Ishikawa (cell line): ENCODE measurements at regions not wholly inside any gene's neighbourhood (a gene's known extent, or its start where the extent isn't known, plus 50 kb on each side); places are given as distances from the start of the nearest gene placed in this dataset.

Experiments used
- CEBPB ChIP-seq: IDR thresholded peaks from 2 replicates; pipeline ENCODE4 v1.6.1; 2012
- CREB1 ChIP-seq: IDR thresholded peaks from 2 replicates; pipeline ENCODE4 v1.6.1; 2012; ENCODE audit warnings: low read depth
- EGR1 ChIP-seq: IDR thresholded peaks from 2 replicates; pipeline ENCODE4 v1.6.1; 2012
- EP300 ChIP-seq: IDR thresholded peaks from 2 replicates; pipeline ENCODE4 v1.6.1; 2012; ENCODE audit warnings: borderline replicate concordance
- FOXM1 ChIP-seq: IDR thresholded peaks from 2 replicates; pipeline ENCODE4 v1.6.1; 2012; ENCODE audit warnings: low read depth, borderline replicate concordance
- NFIC ChIP-seq: IDR thresholded peaks from 2 replicates; pipeline ENCODE4 v1.6.1; 2012
- RAD21 ChIP-seq: IDR thresholded peaks from 2 replicates; pipeline ENCODE4 v1.6.1; 2012; ENCODE audit warnings: low read depth
- TAF1 ChIP-seq: IDR thresholded peaks from 2 replicates; pipeline ENCODE4 v1.6.1; 2012; ENCODE audit warnings: low read depth, mild to moderate bottlenecking
- TCF12 ChIP-seq: IDR thresholded peaks from 2 replicates; pipeline ENCODE4 v1.6.1; 2012; ENCODE audit warnings: low read depth
- TEAD4 ChIP-seq: IDR thresholded peaks from 2 replicates; pipeline ENCODE4 v1.6.1; 2012
- YY1 ChIP-seq: IDR thresholded peaks from 2 replicates; pipeline ENCODE4 v1.6.1; 2012; ENCODE audit warnings: low read depth
- ZBTB7A ChIP-seq: IDR thresholded peaks from 2 replicates; pipeline ENCODE4 v1.6.1; 2012; ENCODE audit warnings: low read depth
- TF ChIP-seq, protein P1 (sequence below): IDR thresholded peaks from 2 replicates; pipeline ENCODE4 v1.6.1; 2012; ENCODE audit warnings: low read depth, mild to moderate bottlenecking
- TF ChIP-seq, protein P2 (sequence below): IDR thresholded peaks from 2 replicates; pipeline ENCODE4 v1.6.1; 2012
- TF ChIP-seq, protein P3 (sequence below): IDR thresholded peaks from 2 replicates; pipeline ENCODE4 v1.6.1; 2012

DNA sequence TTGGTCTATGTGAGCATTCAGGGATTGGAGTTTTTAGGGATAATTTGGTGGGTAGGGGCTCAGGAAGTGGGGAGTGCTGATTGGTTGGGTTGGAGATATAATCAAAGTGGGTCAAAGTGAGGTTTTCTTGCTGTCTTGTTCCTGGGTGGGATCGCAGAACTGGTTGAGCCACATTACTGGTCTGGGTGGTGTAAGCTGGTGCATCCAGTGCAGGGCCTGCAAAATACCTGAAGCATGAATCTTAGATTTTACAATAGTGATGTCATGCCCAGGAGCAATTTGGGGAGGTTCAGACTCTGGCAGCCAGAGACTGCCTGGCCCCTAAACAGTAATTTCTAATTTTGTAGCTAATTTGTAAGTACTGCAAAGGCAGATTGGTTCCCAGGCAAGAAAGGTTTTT is 665.6 kb upstream of the PRKX start:
- TF ChIP-seq FOXM1, result no peak
- TF ChIP-seq CEBPB, result no peak

- TF ChIP-seq EGR1 (no peak), YY1 (no peak), CREB1 (no peak), ZBTB7A (no peak), CEBPB (no peak), NFIC (no peak), EP300 (no peak), TCF12 (no peak)
- TF ChIP-seq, protein P1, sequence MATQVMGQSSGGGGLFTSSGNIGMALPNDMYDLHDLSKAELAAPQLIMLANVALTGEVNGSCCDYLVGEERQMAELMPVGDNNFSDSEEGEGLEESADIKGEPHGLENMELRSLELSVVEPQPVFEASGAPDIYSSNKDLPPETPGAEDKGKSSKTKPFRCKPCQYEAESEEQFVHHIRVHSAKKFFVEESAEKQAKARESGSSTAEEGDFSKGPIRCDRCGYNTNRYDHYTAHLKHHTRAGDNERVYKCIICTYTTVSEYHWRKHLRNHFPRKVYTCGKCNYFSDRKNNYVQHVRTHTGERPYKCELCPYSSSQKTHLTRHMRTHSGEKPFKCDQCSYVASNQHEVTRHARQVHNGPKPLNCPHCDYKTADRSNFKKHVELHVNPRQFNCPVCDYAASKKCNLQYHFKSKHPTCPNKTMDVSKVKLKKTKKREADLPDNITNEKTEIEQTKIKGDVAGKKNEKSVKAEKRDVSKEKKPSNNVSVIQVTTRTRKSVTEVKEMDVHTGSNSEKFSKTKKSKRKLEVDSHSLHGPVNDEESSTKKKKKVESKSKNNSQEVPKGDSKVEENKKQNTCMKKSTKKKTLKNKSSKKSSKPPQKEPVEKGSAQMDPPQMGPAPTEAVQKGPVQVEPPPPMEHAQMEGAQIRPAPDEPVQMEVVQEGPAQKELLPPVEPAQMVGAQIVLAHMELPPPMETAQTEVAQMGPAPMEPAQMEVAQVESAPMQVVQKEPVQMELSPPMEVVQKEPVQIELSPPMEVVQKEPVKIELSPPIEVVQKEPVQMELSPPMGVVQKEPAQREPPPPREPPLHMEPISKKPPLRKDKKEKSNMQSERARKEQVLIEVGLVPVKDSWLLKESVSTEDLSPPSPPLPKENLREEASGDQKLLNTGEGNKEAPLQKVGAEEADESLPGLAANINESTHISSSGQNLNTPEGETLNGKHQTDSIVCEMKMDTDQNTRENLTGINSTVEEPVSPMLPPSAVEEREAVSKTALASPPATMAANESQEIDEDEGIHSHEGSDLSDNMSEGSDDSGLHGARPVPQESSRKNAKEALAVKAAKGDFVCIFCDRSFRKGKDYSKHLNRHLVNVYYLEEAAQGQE, result no peak
- TF ChIP-seq, protein P2, sequence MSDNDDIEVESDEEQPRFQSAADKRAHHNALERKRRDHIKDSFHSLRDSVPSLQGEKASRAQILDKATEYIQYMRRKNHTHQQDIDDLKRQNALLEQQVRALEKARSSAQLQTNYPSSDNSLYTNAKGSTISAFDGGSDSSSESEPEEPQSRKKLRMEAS, result no peak
- TF ChIP-seq, protein P3, sequence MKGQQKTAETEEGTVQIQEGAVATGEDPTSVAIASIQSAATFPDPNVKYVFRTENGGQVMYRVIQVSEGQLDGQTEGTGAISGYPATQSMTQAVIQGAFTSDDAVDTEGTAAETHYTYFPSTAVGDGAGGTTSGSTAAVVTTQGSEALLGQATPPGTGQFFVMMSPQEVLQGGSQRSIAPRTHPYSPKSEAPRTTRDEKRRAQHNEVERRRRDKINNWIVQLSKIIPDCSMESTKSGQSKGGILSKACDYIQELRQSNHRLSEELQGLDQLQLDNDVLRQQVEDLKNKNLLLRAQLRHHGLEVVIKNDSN, result no peak
Measured at GRCh38 chrX:4373791-4374190, 660.3 kb upstream of the PRKX start.

- TF ChIP-seq ZBTB7A (no peak), RAD21 (no peak), CREB1 (no peak), NFIC (no peak)
Measured at GRCh38 chrX:4358577-4358976, 645.1 kb upstream of the PRKX start.

- TF ChIP-seq ZBTB7A (no peak), RAD21 (no peak), TAF1 (no peak), TEAD4 (no peak), CREB1 (no peak), EGR1 (no peak), YY1 (no peak), NFIC (no peak), EP300 (no peak), TCF12 (no peak), CEBPB (no peak), FOXM1 (no peak)
- TF ChIP-seq, protein P1, result no peak
- TF ChIP-seq, protein P3, result no peak
- TF ChIP-seq, protein P2, result no peak
Measured at GRCh38 chrX:4322916-4323315, 609.5 kb upstream of the PRKX start.

- TF ChIP-seq TEAD4 (no peak), TAF1 (no peak), CREB1 (no peak)
- TF ChIP-seq, protein P3, result no peak
Measured at GRCh38 chrX:4320436-4320947, 607.0 kb upstream of the PRKX start.

- TF ChIP-seq EP300, result no peak
- TF ChIP-seq, protein P1, result no peak
- TF ChIP-seq TCF12, result no peak
- TF ChIP-seq FOXM1, result no peak
- no peak for TF ChIP-seq TEAD4
- TF ChIP-seq, protein P2, result no peak
- TF ChIP-seq YY1, result no peak
- TF ChIP-seq, protein P3, result no peak
- no peak for TF ChIP-seq EGR1
- TF ChIP-seq ZBTB7A, result no peak
- TF ChIP-seq CEBPB, result no peak
- no peak for TF ChIP-seq CREB1
- TF ChIP-seq TAF1, result no peak
- no peak for TF ChIP-seq NFIC
- TF ChIP-seq RAD21, result no peak
Measured at GRCh38 chrX:4315891-4316290, 602.4 kb upstream of the PRKX start.
